Epithelial cell of proximal tubule (primary cell): ENCODE measurements at regions not wholly inside any gene's neighbourhood (a gene's known extent, or its start where the extent isn't known, plus 50 kb on each side); places are given as distances from the start of the nearest gene placed in this dataset.
"Not testable (repeated sequence)": the region's sequence is repeated elsewhere in the genome, so short reads cannot be mapped to it uniquely, and the experiment has no call there.

Experiments
- DNase-seq: peaks from one replicate; pipeline ENCODE4 v3.0.0-alpha.2; 2011; ENCODE audit warnings: low read depth
- H3K4me3 ChIP-seq: 2 replicates; pipeline ENCODE4 v1.5.1; 2011; ENCODE audit warnings: low read depth, mild to moderate bottlenecking, low read length
- TF ChIP-seq, protein P1 (sequence below): conservative IDR thresholded peaks from 2 replicates; pipeline ENCODE4 v1.5.1; 2012; ENCODE audit warnings: low read depth, mild to moderate bottlenecking, low read length

DNA sequence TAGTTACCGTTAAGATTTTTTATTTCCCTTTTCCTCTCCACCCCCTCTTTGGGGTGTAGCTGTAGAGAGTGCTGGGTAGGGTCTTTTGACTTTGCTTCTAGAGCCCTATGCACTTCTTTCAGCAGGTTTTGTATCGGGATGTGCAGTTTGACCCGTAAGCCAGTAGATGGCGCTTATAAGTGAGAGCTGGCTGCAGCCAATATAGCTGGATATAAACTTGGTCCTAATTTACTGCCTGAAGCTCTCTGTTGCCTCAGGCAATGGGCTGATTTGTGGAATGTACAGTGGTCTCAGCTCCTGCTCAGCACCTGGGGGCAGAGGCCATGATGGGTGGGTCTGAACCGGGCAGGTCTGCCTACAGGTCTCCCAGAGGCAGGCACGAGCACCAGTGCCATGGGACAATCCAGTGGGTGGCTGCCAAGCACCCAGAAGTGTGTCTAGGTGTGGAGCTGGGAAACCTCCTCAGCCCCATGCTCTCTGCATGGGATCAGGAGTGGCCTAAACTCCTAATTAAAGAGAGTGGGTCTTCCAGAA is 146.5 kb downstream of the SPANXN1 start:
- H3K4me3 ChIP-seq, result no peak overlapping the region
- no peak for DNase-seq
- TF ChIP-seq, protein P1, sequence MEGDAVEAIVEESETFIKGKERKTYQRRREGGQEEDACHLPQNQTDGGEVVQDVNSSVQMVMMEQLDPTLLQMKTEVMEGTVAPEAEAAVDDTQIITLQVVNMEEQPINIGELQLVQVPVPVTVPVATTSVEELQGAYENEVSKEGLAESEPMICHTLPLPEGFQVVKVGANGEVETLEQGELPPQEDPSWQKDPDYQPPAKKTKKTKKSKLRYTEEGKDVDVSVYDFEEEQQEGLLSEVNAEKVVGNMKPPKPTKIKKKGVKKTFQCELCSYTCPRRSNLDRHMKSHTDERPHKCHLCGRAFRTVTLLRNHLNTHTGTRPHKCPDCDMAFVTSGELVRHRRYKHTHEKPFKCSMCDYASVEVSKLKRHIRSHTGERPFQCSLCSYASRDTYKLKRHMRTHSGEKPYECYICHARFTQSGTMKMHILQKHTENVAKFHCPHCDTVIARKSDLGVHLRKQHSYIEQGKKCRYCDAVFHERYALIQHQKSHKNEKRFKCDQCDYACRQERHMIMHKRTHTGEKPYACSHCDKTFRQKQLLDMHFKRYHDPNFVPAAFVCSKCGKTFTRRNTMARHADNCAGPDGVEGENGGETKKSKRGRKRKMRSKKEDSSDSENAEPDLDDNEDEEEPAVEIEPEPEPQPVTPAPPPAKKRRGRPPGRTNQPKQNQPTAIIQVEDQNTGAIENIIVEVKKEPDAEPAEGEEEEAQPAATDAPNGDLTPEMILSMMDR, result peak; percentile 31

- H3K4me3 ChIP-seq, result no peak overlapping the region
- no peak for DNase-seq
- TF ChIP-seq, protein P1, result no peak
Observed at GRCh38 chrX:145394344-145394743, 147.0 kb downstream of the SPANXN1 start.

DNA sequence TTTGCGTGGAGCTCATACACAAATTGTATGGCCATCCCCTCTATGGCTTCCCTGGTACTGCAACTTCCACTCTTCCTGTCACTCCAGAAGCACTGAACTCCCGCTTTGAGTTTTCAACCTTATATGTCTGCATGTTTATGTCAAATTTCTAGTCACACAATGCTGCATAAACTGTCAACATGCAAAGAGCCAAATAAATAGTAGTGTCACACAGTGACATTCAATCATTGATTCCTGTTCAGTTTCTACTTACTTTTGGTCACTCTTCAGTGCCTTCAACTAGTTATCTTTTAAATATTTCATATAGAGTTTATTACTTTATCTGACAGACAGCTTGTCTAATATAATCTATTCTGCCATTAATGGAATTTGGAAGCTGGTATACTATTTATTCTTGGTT is 149.3 kb downstream of the SPANXN1 start:
- no peak overlapping the region for H3K4me3 ChIP-seq
- TF ChIP-seq, protein P1, result no peak
- DNase-seq, result no peak

- no peak overlapping the region for H3K4me3 ChIP-seq
- no peak for DNase-seq
- TF ChIP-seq, protein P1, result peak; percentile 57
Observed at GRCh38 chrX:145405012-145405411, 157.7 kb downstream of the SPANXN1 start.

DNA sequence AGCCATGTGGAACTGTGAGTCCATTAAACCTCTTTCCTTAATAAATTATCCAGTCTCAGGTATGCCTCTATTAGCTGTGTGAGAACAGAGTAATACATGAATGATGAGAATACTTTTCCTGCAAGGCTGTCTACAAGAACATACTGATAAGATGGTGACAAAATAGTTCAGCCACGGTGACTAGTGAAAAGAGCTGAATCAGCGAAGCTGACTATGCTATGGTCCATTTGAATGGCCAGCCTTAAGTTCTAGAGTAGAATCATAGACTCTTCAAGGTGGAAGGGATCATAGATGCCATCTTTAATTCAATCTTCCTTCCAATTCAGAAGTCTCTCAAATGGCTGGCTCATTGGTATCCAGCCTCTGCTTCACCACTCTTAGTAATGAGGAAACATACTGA is 163.3 kb downstream of the SPANXN1 start:
- no peak for DNase-seq
- H3K4me3 ChIP-seq, result no peak overlapping the region
- TF ChIP-seq, protein P1, result no peak

GRCh38 chrX:145436211-145436610 is 188.9 kb downstream of the SPANXN1 start:
- not testable (repeated sequence) for H3K4me3 ChIP-seq, DNase-seq

DNA sequence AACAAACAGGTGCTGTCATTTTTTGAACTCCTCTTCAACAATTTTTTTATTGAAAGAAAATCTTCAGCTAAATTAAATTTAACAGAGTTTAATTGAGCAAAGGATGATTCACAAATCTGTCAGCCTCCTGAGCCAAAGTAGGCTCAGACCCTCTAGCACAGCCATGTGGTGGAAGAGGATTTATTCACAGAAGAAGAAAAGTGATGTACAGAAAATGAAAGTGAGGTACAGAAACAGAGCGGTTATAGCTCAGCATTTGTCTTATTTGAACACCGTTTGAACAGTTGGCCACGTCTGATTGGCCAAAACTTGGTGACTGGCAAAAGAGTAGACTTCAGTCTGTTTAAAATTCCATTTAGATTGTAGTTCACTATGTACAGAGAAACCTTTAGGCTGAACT is 217.3 kb downstream of the SPANXN1 start:
- TF ChIP-seq, protein P1, result no peak
- no peak for DNase-seq
- no peak overlapping the region for H3K4me3 ChIP-seq

DNA sequence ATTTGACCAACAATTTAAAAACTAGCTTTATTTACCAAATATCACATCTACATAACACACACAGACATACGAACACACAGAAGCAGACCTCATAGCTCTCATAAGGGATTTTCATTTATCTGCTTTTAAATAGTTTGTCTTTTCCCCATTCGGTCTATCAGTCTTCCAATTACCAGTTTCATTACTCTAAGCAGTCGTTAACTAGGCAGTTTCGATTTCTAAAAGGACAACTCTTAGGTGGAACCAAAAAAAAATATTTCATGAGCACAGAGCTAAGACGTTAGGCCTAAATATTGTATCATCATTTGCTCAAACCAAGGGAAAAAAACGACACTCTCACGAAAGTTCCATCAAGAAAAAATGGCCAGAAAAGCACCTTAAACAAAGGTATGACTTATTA is 228.4 kb downstream of the SPANXN1 start:
- TF ChIP-seq, protein P1, result no peak
- no peak for DNase-seq

More for the DNA sequence above, 228.4 kb downstream of the SPANXN1 start:
- no peak overlapping the region for H3K4me3 ChIP-seq
